ENCODE measurements at regions not wholly inside any gene's neighbourhood (a gene's known extent, or its start where the extent isn't known, plus 50 kb on each side); places are given as distances from the start of the nearest gene placed in this dataset.

DNA sequence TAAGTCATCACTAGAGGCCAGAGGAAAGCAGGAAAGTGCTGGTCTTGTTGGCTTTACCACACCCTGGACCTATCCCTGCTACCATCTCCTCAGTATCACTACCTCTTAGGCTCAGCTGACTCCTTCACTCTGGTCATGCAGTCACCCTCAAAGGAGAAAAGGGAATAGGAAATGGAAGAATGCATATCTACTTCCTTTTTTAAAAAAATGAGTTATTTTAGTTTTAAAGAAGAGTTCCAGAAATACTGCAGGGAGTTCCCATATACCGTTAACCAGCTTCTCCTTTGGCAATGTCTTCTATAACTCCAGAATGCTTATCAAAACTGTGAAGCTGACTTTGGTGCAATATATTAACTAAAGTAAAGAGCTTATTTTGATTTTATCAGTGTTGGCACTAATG, 688.6 kb downstream of the DIPK2A start:
- TF ChIP-seq ZBTB7A (IDR thresholded peaks at IDR 0.05; ENCODE audit: low read depth), result no peak
- no peak for TF ChIP-seq EGR1 (IDR thresholded peaks at IDR 0.05)
- no peak for TF ChIP-seq EP300 (IDR thresholded peaks at IDR 0.05; ENCODE audit: borderline replicate concordance)
- TF ChIP-seq, protein P1, sequence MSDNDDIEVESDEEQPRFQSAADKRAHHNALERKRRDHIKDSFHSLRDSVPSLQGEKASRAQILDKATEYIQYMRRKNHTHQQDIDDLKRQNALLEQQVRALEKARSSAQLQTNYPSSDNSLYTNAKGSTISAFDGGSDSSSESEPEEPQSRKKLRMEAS (IDR thresholded peaks at IDR 0.05), result no peak
- TF ChIP-seq, protein P2, sequence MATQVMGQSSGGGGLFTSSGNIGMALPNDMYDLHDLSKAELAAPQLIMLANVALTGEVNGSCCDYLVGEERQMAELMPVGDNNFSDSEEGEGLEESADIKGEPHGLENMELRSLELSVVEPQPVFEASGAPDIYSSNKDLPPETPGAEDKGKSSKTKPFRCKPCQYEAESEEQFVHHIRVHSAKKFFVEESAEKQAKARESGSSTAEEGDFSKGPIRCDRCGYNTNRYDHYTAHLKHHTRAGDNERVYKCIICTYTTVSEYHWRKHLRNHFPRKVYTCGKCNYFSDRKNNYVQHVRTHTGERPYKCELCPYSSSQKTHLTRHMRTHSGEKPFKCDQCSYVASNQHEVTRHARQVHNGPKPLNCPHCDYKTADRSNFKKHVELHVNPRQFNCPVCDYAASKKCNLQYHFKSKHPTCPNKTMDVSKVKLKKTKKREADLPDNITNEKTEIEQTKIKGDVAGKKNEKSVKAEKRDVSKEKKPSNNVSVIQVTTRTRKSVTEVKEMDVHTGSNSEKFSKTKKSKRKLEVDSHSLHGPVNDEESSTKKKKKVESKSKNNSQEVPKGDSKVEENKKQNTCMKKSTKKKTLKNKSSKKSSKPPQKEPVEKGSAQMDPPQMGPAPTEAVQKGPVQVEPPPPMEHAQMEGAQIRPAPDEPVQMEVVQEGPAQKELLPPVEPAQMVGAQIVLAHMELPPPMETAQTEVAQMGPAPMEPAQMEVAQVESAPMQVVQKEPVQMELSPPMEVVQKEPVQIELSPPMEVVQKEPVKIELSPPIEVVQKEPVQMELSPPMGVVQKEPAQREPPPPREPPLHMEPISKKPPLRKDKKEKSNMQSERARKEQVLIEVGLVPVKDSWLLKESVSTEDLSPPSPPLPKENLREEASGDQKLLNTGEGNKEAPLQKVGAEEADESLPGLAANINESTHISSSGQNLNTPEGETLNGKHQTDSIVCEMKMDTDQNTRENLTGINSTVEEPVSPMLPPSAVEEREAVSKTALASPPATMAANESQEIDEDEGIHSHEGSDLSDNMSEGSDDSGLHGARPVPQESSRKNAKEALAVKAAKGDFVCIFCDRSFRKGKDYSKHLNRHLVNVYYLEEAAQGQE (IDR thresholded peaks at IDR 0.05; ENCODE audit: low read depth), result no peak
- TF ChIP-seq TEAD4 (IDR thresholded peaks at IDR 0.05), result no peak
- no peak for TF ChIP-seq CEBPB (IDR thresholded peaks at IDR 0.05)
